Pancreas (tissue), 10 donors: ENCODE measurements at regions not wholly inside any gene's neighbourhood (a gene's known extent, or its start where the extent isn't known, plus 50 kb on each side); places are given as distances from the start of the nearest gene placed in this dataset.

Source experiments
- ATAC-seq, 4 donors: fragments of 200-7000 bp; cut with Tn5 transposase; one replicate each; pipeline versions ENCODE4 v1.8.0 to v1.9.1; 2020; ENCODE audit warnings: mild to moderate bottlenecking in 4 of 4, moderate library complexity in 4 of 4
- DNase-seq, 6 donors: peaks; one replicate each; pipeline ENCODE4 v3.0.0-alpha.2; 2020
- FAIRE-seq: peaks from 2 replicates; lab custom pipeline; 2012; peaks lifted over from hg19 to GRCh38; lab: Jason Lieb, UNC
- H3K27ac ChIP-seq, 4 donors: fragments of 200-600 bp; sonication (generic); 1 replicate in 3 of 4; 2 replicates in 1 of 4; pipeline versions ENCODE4 v1.5.0 to v1.8.0; 2020
- H3K27me3 ChIP-seq, 4 donors: fragments of 200-600 bp; one replicate each; pipeline ENCODE4 v1.8.0; 2021
- H3K36me3 ChIP-seq, 3 donors: fragments of 200-600 bp; sonication (generic) in 1 of 3; one replicate each; pipeline versions ENCODE4 v1.5.0 to v1.8.0; 2020 to 2021
- H3K4me1 ChIP-seq, 3 donors: fragments of 200-600 bp; one replicate each; pipeline ENCODE4 v1.8.0; 2021
- H3K4me3 ChIP-seq, 4 donors: fragments of 200-600 bp; sonication (generic) in 2 of 4; one replicate each; pipeline versions ENCODE4 v1.5.0 to v1.8.0; 2020 to 2021
- H3K9me3 ChIP-seq, 4 donors: fragments of 200-600 bp; one replicate each; pipeline ENCODE4 v1.8.0; 2021
- CTCF ChIP-seq, 4 donors: fragments of 200-600 bp; sonication (generic) in 3 of 4; IDR thresholded peaks; one replicate each; pipeline versions ENCODE4 v1.5.0 to v1.8.0; 2021; ENCODE audit warnings: antibody characterized with exemption in 4 of 4
- WGBS, 2 donors: extraction: QIAGEN DNeasy Blood & Tissue Kit; methylation state at CpG; one replicate each; pipeline ENCODE4 v1.1.7; 2013; 5-methylcytosine and 5-hydroxymethylcytosine counted together
- intact Hi-C, 3 donors: fragments of 100-400 bp; cut with DNase I; formaldehyde crosslinking; loops; one replicate each; pipeline versions ENCODE4 v1.11.1 to v1.14.2; 2022
- donor health status: healthy with polysubstance abuse.
- donor health status: DM: no; HTN: no; CAD: no; lungs with moderate emphysema.
- donor health status: DM: no; HTN: no; CAD: no.
- donor health status: control.
- donor health status: control.
- donor health status: Bipolar disorder and iron deficiency.
- donor health status: DM: yes; HTN: yes; CAD: no.
- donor health status: DM: no; HTN: no; CAD: no.
- donor health status: DM: no; HTN: no; CAD: no.
- donor health status: DM: yes; HTN: yes; CAD: no.

- intact Hi-C loops, result no loop called here
- DNase-seq, result no peak
- H3K36me3 ChIP-seq, result no peaks in the 10 kb centered on the region
- H3K4me3 ChIP-seq, result no peak overlapping the region
- ATAC-seq, result no peak
- no peak overlapping the region for H3K27ac ChIP-seq
- no peak for TF ChIP-seq CTCF (IDR thresholded peaks at IDR 0.05)
- H3K9me3 ChIP-seq, result no peaks in the 10 kb centered on the region
- H3K4me1 ChIP-seq, result no peaks in the 10 kb centered on the region
- no peak for FAIRE-seq
- H3K27me3 ChIP-seq, result peaks cover 0 to 6% (median 0%) of the 10 kb centered on the region in 4 donors
- 68 to 89% methylated on average over 5 of the region's 5 CpGs for WGBS, 2 donors
Observed at GRCh38 chrX:115410731-115411428, 121.4 kb downstream of the LUZP4 start.

GRCh38 chrX:115413246-115413878 lies 123.8 kb downstream of the LUZP4 start:
- Histone ChIP-seq H3K4me1 (no peaks in the 10 kb centered on the region), H3K36me3 (no peaks in the 10 kb centered on the region), H3K4me3 (no peak overlapping the region), H3K27ac (no peak overlapping the region), H3K9me3 (no peaks in the 10 kb centered on the region), H3K27me3 (peaks cover 0 to 14% (median 0%) of the 10 kb centered on the region in 4 donors)
- intact Hi-C loops, result no loop called here
- no peak for ATAC-seq
- TF ChIP-seq CTCF (IDR thresholded peaks at IDR 0.05), result no peak
- no peak for DNase-seq
- 61 to 66% methylated on average over 7 of the region's 7 CpGs for WGBS, 2 donors
- no peak for FAIRE-seq

GRCh38 chrX:115419069-115419468 lies 129.6 kb downstream of the LUZP4 start:
- no peak for TF ChIP-seq CTCF (IDR thresholded peaks at IDR 0.05)
- Histone ChIP-seq H3K27ac (no peak overlapping the region), H3K4me3 (no peak overlapping the region), H3K27me3 (peaks cover 0 to 27% (median 0%) of the 10 kb centered on the region in 4 donors), H3K36me3 (no peaks in the 10 kb centered on the region), H3K4me1 (no peaks in the 10 kb centered on the region), H3K9me3 (no peaks in the 10 kb centered on the region)
- 52 to 70% methylated on average over 5 of the region's 5 CpGs for WGBS, 2 donors
- ATAC-seq, result no peak
- no peak for FAIRE-seq
- DNase-seq, result no peak
- intact Hi-C loops, result no loop called here

- Histone ChIP-seq H3K36me3 (no peaks in the 10 kb centered on the region), H3K4me1 (no peaks in the 10 kb centered on the region), H3K27me3 (peaks cover 0 to 36% (median 3%) of the 10 kb centered on the region in 4 donors), H3K27ac (no peak overlapping the region), H3K4me3 (no peak overlapping the region), H3K9me3 (no peaks in the 10 kb centered on the region)
- 47 to 53% methylated on average over 3 of the region's 3 CpGs for WGBS, 2 donors
- FAIRE-seq, result no peak
- intact Hi-C loops, result no loop called here
- no peak for ATAC-seq
- DNase-seq, result no peak
- TF ChIP-seq CTCF (IDR thresholded peaks at IDR 0.05), result no peak
Observed at GRCh38 chrX:115423086-115423485, 133.6 kb downstream of the LUZP4 start.

GRCh38 chrX:115425359-115425758 lies 135.6 kb upstream of the PLS3 start:
- Histone ChIP-seq H3K27me3 (peaks cover 0 to 39% (median 5%) of the 10 kb centered on the region in 4 donors), H3K9me3 (no peaks in the 10 kb centered on the region), H3K4me1 (no peaks in the 10 kb centered on the region), H3K36me3 (no peaks in the 10 kb centered on the region), H3K4me3 (no peak overlapping the region), H3K27ac (no peak overlapping the region)
- no peak for FAIRE-seq
- ATAC-seq, result no peak
- no peak for TF ChIP-seq CTCF (IDR thresholded peaks at IDR 0.05)
- intact Hi-C loops, result no loop called here
- WGBS, 2 donors, result 75 to 78% methylated on average over 6 of the region's 6 CpGs
- no peak for DNase-seq
